GM18520 (cell line): ENCODE measurements at regions not wholly inside any gene's neighbourhood (a gene's known extent, or its start where the extent isn't known, plus 50 kb on each side); places are given as distances from the start of the nearest gene placed in this dataset.

Experiments
- ATAC-seq: cut with Tn5 transposase; IDR thresholded peaks from one replicate; pipeline ENCODE4 v1.9.1; 2021; ENCODE audit not compliant: unreplicated experiment

DNA sequence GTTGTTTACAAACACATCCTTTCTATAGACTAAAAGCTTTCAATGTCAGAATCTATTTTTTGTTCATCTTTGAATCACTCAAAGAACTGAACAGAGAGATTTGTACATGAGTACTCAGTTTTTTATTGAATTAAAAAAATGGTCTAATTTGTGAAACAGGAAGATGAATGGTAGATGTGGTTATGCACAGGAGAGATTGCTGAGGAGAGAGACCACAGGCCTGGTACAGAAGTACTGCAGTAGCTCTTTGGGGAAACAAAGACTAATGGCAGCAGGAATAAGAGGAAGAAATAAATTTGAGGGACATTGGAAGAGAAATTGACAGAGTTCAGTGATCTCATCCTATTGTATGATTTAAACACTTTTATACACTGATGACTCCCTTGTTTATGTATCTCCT lies 222.0 kb upstream of the ARGLU1 start:
- ATAC-seq, result no peak

GRCh38 chr13:106786006-106786563 lies 218.1 kb upstream of the ARGLU1 start:
- ATAC-seq, result no peak

DNA sequence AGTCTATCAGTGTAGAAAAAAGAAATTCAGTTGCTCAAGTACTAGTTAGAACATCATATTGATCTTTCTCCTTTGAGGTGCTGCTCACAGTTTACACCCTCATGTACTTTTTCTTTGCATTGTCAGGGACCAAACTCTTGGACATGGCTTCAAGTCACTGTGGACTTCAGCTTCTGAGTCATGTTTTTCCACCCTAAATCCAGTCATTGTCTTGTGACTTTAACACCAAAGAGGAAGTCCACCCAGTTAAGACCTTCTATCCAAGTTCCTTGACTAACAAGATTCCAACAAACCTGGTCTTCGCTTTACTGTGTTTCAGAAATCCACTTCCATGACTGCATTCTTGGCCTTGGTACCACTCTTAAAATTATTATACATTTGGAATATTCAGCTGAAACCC lies 206.7 kb upstream of the ARGLU1 start:
- no peak for ATAC-seq

- no peak for ATAC-seq
Measured at GRCh38 chr13:106772006-106772601, 204.2 kb upstream of the ARGLU1 start.

DNA sequence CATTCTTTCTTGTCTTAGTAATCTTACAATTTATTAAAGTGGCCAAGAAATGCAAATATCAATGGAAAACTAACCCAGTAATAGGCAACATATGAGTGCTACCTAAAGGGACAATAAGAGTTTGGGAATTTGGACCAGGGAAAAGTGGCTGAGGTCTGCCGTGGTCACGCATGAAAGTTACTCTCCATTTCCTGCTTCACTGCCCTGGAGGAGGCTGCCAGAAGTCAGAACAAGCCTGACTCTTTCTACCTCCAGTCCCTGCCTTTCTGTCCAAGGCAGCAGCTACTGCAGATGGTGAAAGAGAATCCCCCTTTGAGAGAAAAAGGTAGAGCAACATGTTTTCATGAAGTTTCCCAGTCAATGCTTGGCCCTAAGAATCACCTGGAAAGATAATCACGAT lies 201.1 kb upstream of the ARGLU1 start:
- ATAC-seq, result no peak

DNA sequence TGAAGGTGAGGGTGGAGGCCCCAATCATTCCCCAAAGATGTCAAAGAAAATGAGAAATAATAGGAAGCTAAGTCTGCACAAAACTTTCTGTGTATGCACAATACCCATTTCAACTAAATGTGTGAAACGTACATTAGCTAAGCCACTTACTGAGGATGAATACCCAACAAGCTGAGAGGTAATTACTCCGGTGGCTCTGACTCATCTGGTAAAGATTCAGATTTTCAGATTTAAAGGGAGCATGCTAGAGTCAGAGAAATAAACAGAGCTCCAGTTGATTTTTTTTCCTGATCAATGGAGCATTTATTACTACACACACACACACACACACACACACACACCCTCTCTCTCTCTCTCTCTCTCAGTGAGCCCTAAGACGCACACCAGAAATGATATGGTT lies 194.8 kb upstream of the ARGLU1 start:
- ATAC-seq, result no peak

GRCh38 chr13:106756446-106756845 lies 188.5 kb upstream of the ARGLU1 start:
- no peak for ATAC-seq

DNA sequence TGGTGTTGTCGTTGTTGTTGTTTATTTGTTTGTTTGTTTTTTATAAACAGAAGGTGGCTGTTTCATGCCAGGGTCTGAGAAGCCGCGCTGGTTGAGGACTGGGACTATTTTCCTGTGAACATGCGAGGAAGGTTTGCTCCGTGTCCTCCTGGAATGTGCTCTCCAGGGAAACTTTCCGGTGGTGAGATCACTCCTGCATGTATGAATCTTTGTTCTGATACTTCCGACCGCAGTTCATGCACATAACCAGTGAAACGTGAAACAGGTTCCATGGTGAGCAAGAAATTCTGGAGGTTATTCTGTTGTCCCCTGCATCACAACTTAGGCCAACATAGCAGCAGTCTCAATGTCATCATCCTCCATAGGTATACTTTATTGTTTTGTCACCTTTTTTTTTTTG lies 187.6 kb upstream of the ARGLU1 start:
- ATAC-seq, result no peak

- ATAC-seq, result no peak
Measured at GRCh38 chr13:106753251-106753650, 185.3 kb upstream of the ARGLU1 start.

- ATAC-seq, result no peak
Measured at GRCh38 chr13:106752584-106753170, 184.7 kb upstream of the ARGLU1 start.

GRCh38 chr13:106748785-106749184 lies 180.8 kb upstream of the ARGLU1 start:
- no peak for ATAC-seq

- no peak for ATAC-seq
Measured at GRCh38 chr13:106744516-106744915, 176.6 kb upstream of the ARGLU1 start.

DNA sequence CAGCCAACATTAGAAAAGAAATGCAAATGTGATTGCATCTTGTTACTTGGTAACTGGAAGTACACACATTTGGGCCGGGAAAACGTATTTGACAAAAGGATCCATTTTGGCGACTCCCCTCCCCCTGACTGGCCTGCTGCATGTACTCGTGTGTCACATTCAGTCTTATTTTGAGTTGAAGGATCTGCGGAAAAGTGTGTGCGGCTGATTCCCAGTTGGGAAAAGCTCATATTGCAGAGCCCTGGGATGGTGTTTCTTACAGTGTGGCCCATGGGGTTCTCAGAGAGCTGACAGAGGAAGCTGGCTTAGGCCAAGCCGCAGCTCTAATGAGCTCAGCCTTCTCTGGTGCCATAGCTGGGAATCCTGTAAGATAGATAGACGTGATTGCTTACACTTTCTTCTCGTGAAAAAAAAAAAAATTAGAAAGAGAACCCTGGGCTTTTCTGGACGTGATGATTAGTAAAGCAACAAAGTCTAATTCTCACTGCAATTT lies 170.3 kb upstream of the ARGLU1 start:
- no peak for ATAC-seq

- ATAC-seq, result no peak
Measured at GRCh38 chr13:106736941-106737340, 169.0 kb upstream of the ARGLU1 start.

DNA sequence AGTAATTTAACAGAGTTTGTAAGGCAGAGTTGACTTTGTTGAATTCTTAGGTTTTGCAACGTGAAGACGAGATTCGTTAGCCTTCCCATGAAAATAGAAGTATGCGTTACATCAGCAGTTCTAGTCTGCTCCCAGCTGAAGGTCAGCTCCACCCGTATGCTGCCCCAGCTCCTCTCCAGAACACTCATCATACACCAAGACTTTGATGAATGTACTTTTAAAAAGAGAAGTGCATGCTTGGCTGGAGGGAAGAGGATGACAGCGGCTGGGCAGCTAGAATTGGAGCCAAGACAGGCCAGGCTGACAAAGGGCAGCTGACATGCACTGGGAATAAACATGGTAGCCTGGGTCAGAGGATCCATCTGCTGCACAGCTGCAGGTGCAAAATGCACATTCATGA lies 166.3 kb upstream of the ARGLU1 start:
- ATAC-seq, result no peak

- ATAC-seq, result no peak
Measured at GRCh38 chr13:106723036-106723435, 155.1 kb upstream of the ARGLU1 start.

- ATAC-seq, result no peak
Measured at GRCh38 chr13:106722620-106723019, 154.7 kb upstream of the ARGLU1 start.

- ATAC-seq, result no peak
Measured at GRCh38 chr13:106721599-106721998, 153.7 kb upstream of the ARGLU1 start.

DNA sequence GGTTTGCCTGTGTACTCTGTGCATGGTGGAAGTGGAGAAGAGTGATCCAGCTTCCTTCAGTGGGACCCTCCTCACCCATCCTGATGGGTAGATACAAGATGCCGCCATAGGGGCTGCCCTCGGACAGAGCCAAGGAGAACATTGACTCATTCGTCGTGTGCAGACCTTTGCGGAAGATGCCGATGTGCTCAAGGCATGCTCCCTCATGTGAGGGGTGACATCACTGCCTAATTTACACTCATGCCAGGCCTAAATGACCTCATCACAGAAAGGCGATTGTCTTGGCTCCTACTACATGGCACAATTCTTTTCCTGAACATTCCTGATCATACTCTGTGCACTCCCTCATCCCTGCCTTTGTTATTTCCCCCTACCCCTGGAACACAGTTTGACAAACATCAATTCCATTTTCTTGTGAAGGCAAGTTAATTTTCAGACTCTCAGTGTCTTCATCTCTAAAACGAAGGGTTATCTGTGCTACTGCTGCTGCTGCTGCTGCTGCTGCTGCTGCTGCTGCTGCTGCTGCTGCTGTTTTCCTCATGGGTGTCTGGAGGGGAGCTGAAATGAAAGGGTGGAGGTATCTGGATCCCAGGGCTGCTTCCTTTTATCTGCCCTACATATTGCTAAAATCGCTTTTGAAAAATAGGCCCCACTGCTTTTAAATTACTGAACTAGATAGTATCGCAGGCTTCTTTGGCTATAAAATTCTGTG lies 146.5 kb upstream of the ARGLU1 start:
- ATAC-seq, result no peak

GRCh38 chr13:106712381-106712780 lies 144.4 kb upstream of the ARGLU1 start:
- ATAC-seq, result no peak

GRCh38 chr13:106710266-106710665 lies 142.3 kb upstream of the ARGLU1 start:
- no peak for ATAC-seq

- no peak for ATAC-seq
Measured at GRCh38 chr13:106709522-106709921, 141.6 kb upstream of the ARGLU1 start.
